GM21528 (cell line): ENCODE measurements at regions not wholly inside any gene's neighbourhood (a gene's known extent, or its start where the extent isn't known, plus 50 kb on each side); places are given as distances from the start of the nearest gene placed in this dataset.
"Not testable (repeated sequence)": the region's sequence is repeated elsewhere in the genome, so short reads cannot be mapped to it uniquely, and the experiment has no call there.

Source experiments
- ATAC-seq: cut with Tn5 transposase; IDR thresholded peaks from one replicate; pipeline ENCODE4 v1.9.1; 2021; ENCODE audit warnings: mild to moderate bottlenecking, moderate library complexity; ENCODE audit not compliant: unreplicated experiment, low FRiP score

GRCh38 chr2:176562359-176563078 is 293.3 kb downstream of the MTX2 start:
- no peak for ATAC-seq

- ATAC-seq: no peak
These were observed 296.5 kb downstream of the MTX2 start for GRCh38 chr2:176565641-176566323.

- no peak for ATAC-seq
These were observed 297.3 kb downstream of the MTX2 start for GRCh38 chr2:176566496-176566895.

GRCh38 chr2:176566961-176567360 is 297.7 kb downstream of the MTX2 start:
- no peak for ATAC-seq

GRCh38 chr2:176567361-176567760 is 298.1 kb downstream of the MTX2 start:
- ATAC-seq: no peak

GRCh38 chr2:176569574-176569973 is 300.3 kb downstream of the MTX2 start:
- ATAC-seq: no peak

GRCh38 chr2:176573612-176574483 is 304.6 kb downstream of the MTX2 start:
- no peak for ATAC-seq

- no peak for ATAC-seq
These were observed 305.4 kb downstream of the MTX2 start for GRCh38 chr2:176574484-176575236.

GRCh38 chr2:176575237-176575744 is 306.0 kb downstream of the MTX2 start:
- no peak for ATAC-seq

GRCh38 chr2:176577054-176577453 is 307.8 kb downstream of the MTX2 start:
- no peak for ATAC-seq

- not testable (repeated sequence) for ATAC-seq
These were observed 309.1 kb downstream of the MTX2 start for GRCh38 chr2:176578292-176578691.

GRCh38 chr2:176579608-176580007 is 310.4 kb downstream of the MTX2 start:
- ATAC-seq: no peak

- ATAC-seq: no peak
These were observed 312.4 kb downstream of the MTX2 start for GRCh38 chr2:176581557-176582165.

- no peak for ATAC-seq
These were observed 312.9 kb downstream of the MTX2 start for GRCh38 chr2:176582176-176582575.

GRCh38 chr2:176582990-176583481 is 313.8 kb downstream of the MTX2 start:
- no peak for ATAC-seq

- ATAC-seq: no peak
These were observed 314.4 kb downstream of the MTX2 start for GRCh38 chr2:176583607-176584006.

- no peak for ATAC-seq
These were observed 315.1 kb downstream of the MTX2 start for GRCh38 chr2:176584333-176584732.

- ATAC-seq: no peak
These were observed 316.0 kb downstream of the MTX2 start for GRCh38 chr2:176585291-176585690.

- no peak for ATAC-seq
These were observed 316.5 kb downstream of the MTX2 start for GRCh38 chr2:176585791-176586190.

- ATAC-seq: no peak
These were observed 320.0 kb downstream of the MTX2 start for GRCh38 chr2:176589287-176589686.
